ENCODE measurements at regions not wholly inside any gene's neighbourhood (a gene's known extent, or its start where the extent isn't known, plus 50 kb on each side); places are given as distances from the start of the nearest gene placed in this dataset.

GRCh38 chr19:21621671-21622070, 116.3 kb downstream of the ZNF429 start:
- TF ChIP-seq CTCF (conservative IDR thresholded peaks at IDR 0.05): no peak
- no peak for TF ChIP-seq EZH2 (IDR thresholded peaks at IDR 0.05; ENCODE audit: low read depth)

All from PC-9 (cell line).